A673 (cell line): ENCODE measurements at regions not wholly inside any gene's neighbourhood (a gene's known extent, or its start where the extent isn't known, plus 50 kb on each side); places are given as distances from the start of the nearest gene placed in this dataset.

ENCODE experiments used
- BruUV-seq: library from RNA; stranded (reverse); fragments of 400-500 nt; replicated peaks from 2 replicates; lab custom pipeline; 2021; lab: Mats Ljungman, UMichigan
- CTCF ChIA-PET: fragments of 300-600 bp; sonication (Branson Sonifier 250); formaldehyde crosslinking; loops from one replicate; lab custom pipeline; 2022; ENCODE audit warnings: antibody characterized with exemption; lab: Charles Lee
- POLR2A ChIA-PET: fragments of 300-600 bp; sonication (Branson Sonifier 250); formaldehyde crosslinking; loops from one replicate; lab custom pipeline; 2022; ENCODE audit warnings: antibody characterized with exemption; ENCODE audit not compliant: low non-redundant PET; lab: Charles Lee
- DNase-seq: peaks from one replicate; pipeline ENCODE4 v3.0.0-alpha.2; 2015; ENCODE audit warnings: low spot score
- H3K27ac ChIP-seq: fragments of 200-600 bp; sonication (generic); 2 replicates; pipeline ENCODE4 v1.5.1; 2016; ENCODE audit warnings: mixed run types, low read depth, mild to moderate bottlenecking, mixed read lengths, antibody characterized with exemption, low read length; ENCODE audit not compliant: poor library complexity, severe bottlenecking
- H3K27me3 ChIP-seq: fragments of 200-600 bp; sonication (generic); replicated peaks from 2 replicates; pipeline ENCODE4 v1.6.1; 2017; ENCODE audit warnings: mixed run types, low read depth, mild to moderate bottlenecking, mixed read lengths, antibody characterized with exemption, low read length; ENCODE audit not compliant: insufficient read depth, poor library complexity
- H3K36me3 ChIP-seq: fragments of 200-600 bp; sonication (generic); 2 replicates; pipeline ENCODE4 v1.6.1; 2016; ENCODE audit warnings: mixed run types, mild to moderate bottlenecking, mixed read lengths, antibody characterized with exemption, low read length; ENCODE audit not compliant: insufficient read depth, poor library complexity, severe bottlenecking
- H3K4me1 ChIP-seq: fragments of 200-600 bp; sonication (generic); 2 replicates; pipeline ENCODE4 v1.6.1; 2017; ENCODE audit warnings: mixed run types, mild to moderate bottlenecking, mixed read lengths, antibody characterized with exemption, low read length; ENCODE audit not compliant: insufficient read depth, poor library complexity, severe bottlenecking
- H3K4me3 ChIP-seq: fragments of 200-600 bp; sonication (generic); 2 replicates; pipeline ENCODE4 v1.5.1; 2016; ENCODE audit warnings: low read depth, mixed run types, mild to moderate bottlenecking, mixed read lengths, low read length; ENCODE audit not compliant: poor library complexity, severe bottlenecking
- H3K9me3 ChIP-seq: fragments of 200-600 bp; sonication (generic); 2 replicates; pipeline ENCODE4 v1.6.1; 2016; ENCODE audit warnings: mixed run types, low read depth, mild to moderate bottlenecking, mixed read lengths, antibody characterized with exemption, low read length; ENCODE audit not compliant: poor library complexity, severe bottlenecking
- EZH2 ChIP-seq: fragments of 200-600 bp; sonication (generic); IDR thresholded peaks from 2 replicates; pipeline ENCODE4 v1.6.1; 2017; ENCODE audit warnings: borderline replicate concordance, low read depth, mild to moderate bottlenecking, mixed read lengths, antibody characterized with exemption, low read length; ENCODE audit not compliant: poor library complexity, severe bottlenecking
- intact Hi-C: fragments of 100-400 bp; cut with micrococcal nuclease; formaldehyde crosslinking; loops from one replicate; pipeline ENCODE4 v1.10.0; 2022; ENCODE audit not compliant: unreplicated experiment
- TF ChIP-seq, protein P1 (sequence below): fragments of 300-800, 200-600 bp; sonication (generic); conservative IDR thresholded peaks from 2 replicates; pipeline ENCODE4 v1.5.1; 2017; ENCODE audit warnings: low read depth, mild to moderate bottlenecking, antibody characterized with exemption, low read length, moderate library complexity, mixed read lengths

DNA sequence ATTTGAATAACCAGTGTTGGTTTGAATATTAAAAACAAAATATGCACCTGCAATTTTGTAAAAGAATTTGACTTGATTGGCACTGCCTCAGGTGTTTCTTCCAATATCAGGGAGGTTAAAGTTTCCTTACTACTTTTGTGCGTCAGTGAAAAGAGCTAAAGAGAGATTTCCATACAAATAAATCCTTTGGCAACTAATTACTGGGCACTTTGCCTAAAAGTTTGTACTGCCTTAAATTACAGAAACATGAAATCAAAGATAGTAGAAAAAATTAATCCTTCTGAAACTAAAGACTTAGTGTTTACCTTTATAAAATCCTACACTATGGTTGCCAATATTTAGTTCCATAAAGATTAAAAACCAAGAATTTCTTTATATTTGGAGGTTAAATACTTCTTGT, 72.5 kb downstream of the DNAJB9 start:
- TF ChIP-seq, protein P1, sequence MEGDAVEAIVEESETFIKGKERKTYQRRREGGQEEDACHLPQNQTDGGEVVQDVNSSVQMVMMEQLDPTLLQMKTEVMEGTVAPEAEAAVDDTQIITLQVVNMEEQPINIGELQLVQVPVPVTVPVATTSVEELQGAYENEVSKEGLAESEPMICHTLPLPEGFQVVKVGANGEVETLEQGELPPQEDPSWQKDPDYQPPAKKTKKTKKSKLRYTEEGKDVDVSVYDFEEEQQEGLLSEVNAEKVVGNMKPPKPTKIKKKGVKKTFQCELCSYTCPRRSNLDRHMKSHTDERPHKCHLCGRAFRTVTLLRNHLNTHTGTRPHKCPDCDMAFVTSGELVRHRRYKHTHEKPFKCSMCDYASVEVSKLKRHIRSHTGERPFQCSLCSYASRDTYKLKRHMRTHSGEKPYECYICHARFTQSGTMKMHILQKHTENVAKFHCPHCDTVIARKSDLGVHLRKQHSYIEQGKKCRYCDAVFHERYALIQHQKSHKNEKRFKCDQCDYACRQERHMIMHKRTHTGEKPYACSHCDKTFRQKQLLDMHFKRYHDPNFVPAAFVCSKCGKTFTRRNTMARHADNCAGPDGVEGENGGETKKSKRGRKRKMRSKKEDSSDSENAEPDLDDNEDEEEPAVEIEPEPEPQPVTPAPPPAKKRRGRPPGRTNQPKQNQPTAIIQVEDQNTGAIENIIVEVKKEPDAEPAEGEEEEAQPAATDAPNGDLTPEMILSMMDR: no peak
- no peak for TF ChIP-seq EZH2
- H3K36me3 ChIP-seq: no peaks in the 10 kb centered on the region
- no peaks in the 10 kb centered on the region for H3K4me1 ChIP-seq
- H3K4me3 ChIP-seq: no peak overlapping the region
- H3K27ac ChIP-seq: no peak overlapping the region
- intact Hi-C loops: no loop called here
- no peaks in the 10 kb centered on the region for H3K9me3 ChIP-seq
- CTCF ChIA-PET: no interaction called here
- BruUV-seq: no TSS peak
- no peak for DNase-seq
- POLR2A ChIA-PET: no interaction called here
- H3K27me3 ChIP-seq: no peaks in the 10 kb centered on the region

GRCh38 chr7:108643136-108643535, 73.5 kb downstream of the DNAJB9 start:
- Histone ChIP-seq H3K9me3 (no peaks in the 10 kb centered on the region), H3K36me3 (no peaks in the 10 kb centered on the region), H3K4me3 (no peak overlapping the region), H3K4me1 (peaks cover 3% of the 10 kb centered on the region), H3K27me3 (no peaks in the 10 kb centered on the region), H3K27ac (no peak overlapping the region)
- TF ChIP-seq EZH2: no peak
- TF ChIP-seq, protein P1: no peak
- BruUV-seq: no TSS peak
- no peak for DNase-seq
- ChIA-PET POLR2A (no interaction called here), CTCF (no interaction called here)
- intact Hi-C loops: no loop called here

DNA sequence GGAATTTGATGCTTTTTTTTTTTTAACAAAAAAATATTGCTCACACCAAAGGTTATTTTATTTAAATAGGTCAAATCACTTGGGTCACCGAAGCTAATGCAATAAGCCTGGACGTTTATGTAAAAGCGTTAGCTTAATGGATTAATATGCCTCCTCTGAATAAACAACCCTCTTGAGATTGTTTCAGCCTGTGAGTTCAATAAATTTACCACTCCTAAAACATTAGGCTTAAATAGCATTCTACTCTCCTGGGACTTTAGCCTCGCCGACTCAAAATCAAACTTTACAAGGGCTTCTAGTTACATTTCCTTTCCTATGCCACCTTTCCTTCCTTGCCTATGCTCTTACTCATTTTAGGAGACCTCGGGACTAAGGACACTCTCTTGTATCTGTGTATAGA, 79.3 kb downstream of the DNAJB9 start:
- Histone ChIP-seq H3K4me3 (no peak overlapping the region), H3K9me3 (no peaks in the 10 kb centered on the region), H3K36me3 (no peaks in the 10 kb centered on the region), H3K27me3 (no peaks in the 10 kb centered on the region), H3K4me1 (peaks cover 41% of the 10 kb centered on the region), H3K27ac (peak overlapping the region; percentile 74)
- peak; percentile 70 for DNase-seq
- TF ChIP-seq EZH2: no peak
- TF ChIP-seq, protein P1: no peak
- no TSS peak for BruUV-seq
- CTCF ChIA-PET: no interaction called here
- POLR2A ChIA-PET: no interaction called here
- intact Hi-C loops: no loop called here
